ENCODE measurements at regions not wholly inside any gene's neighbourhood (a gene's known extent, or its start where the extent isn't known, plus 50 kb on each side); places are given as distances from the start of the nearest gene placed in this dataset.
A peak's percentile ranks its signal among the peaks of the same experiment; 100 is the strongest.

DNA sequence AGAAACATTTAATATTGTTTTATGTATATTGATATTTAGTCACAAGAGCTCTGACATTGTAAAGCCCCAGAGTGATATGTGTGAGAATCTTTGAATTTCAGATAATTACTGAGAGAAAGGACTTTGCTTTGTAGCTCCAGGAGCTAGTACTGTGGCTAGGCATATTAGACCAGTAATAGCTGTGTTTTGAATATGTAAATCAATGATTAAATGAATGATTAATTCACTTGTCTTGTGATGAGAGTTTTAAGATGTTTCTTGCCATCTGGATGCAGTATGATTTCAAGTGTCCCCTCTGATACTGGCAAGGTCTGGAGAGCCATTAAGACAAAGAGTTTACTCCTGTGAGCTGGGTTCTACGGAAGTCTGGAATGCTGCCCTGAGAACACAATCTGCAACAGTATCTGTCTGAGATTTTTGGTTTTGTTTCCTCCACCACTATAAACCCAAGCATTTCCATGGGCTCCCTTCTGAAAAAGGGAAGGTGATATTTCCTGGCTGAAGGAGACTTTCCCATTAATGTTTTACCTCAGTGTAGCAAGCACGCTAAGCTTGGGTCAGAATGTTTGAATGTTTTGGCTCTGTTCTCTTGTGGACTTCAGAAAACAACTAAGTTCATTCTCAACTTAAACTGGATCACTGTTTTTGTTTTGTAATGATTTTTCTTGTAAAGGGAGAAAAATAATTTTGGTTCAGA, 61.3 kb upstream of the BICC1 start:
- no peak for DNase-seq (ENCODE audit: low read depth)

DNA sequence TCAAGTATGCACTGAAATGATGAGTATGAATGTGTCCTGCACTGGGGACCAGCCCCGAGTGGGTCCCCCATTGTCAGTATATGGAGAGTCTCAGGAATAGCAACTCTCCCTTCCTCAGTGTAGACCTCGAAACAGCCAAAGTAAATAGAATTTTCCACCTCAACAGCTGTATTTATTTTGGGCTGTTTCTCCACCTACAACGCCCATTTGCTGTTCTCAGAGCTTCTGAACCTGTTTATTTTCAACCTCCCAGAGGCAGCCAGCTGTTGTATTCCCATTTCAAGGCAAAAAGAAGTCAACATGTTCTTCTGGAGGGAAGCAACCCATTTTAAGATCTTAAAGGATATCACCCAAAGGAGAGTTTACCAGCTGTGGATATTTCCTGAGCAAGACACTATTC, 59.6 kb upstream of the BICC1 start:
- CTCF ChIA-PET, result interaction anchor here (1.0 to 1.5 kb wide), 3 partner anchors 9 to 259 kb away, joined by 3 to 4 read pairs (median 3); no protein-coding TSS in a partner anchor
- TF ChIP-seq, protein P1, sequence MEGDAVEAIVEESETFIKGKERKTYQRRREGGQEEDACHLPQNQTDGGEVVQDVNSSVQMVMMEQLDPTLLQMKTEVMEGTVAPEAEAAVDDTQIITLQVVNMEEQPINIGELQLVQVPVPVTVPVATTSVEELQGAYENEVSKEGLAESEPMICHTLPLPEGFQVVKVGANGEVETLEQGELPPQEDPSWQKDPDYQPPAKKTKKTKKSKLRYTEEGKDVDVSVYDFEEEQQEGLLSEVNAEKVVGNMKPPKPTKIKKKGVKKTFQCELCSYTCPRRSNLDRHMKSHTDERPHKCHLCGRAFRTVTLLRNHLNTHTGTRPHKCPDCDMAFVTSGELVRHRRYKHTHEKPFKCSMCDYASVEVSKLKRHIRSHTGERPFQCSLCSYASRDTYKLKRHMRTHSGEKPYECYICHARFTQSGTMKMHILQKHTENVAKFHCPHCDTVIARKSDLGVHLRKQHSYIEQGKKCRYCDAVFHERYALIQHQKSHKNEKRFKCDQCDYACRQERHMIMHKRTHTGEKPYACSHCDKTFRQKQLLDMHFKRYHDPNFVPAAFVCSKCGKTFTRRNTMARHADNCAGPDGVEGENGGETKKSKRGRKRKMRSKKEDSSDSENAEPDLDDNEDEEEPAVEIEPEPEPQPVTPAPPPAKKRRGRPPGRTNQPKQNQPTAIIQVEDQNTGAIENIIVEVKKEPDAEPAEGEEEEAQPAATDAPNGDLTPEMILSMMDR (IDR thresholded peaks at IDR 0.05; ENCODE audit: insufficient read depth, low read depth, low read length), result no peak
- POLR2A ChIA-PET, result no interaction called here
- Histone ChIP-seq H3K27me3 (ENCODE audit: control insufficient read depth, insufficient read depth, low read length) (no peaks in the 10 kb centered on the region), H3K4me3 (ENCODE audit: low read depth, low read length) (no peak overlapping the region), H3K36me3 (ENCODE audit: control insufficient read depth, insufficient read depth, low read length) (no peaks in the 10 kb centered on the region)
- no peak for DNase-seq (ENCODE audit: low read depth)

More for the DNA sequence above, 61.3 kb upstream of the BICC1 start:
- Histone ChIP-seq H3K36me3 (ENCODE audit: control insufficient read depth, insufficient read depth, low read length) (no peaks in the 10 kb centered on the region), H3K27me3 (ENCODE audit: control insufficient read depth, insufficient read depth, low read length) (no peaks in the 10 kb centered on the region), H3K4me3 (ENCODE audit: low read depth, low read length) (no peak overlapping the region)
- CTCF ChIA-PET, result interaction anchor here (1.1 to 2.3 kb wide), 3 partner anchors 10 to 57 kb away, joined by 3 to 6 read pairs (median 3); no protein-coding TSS in a partner anchor
- TF ChIP-seq, protein P1 (IDR thresholded peaks at IDR 0.05; ENCODE audit: insufficient read depth, low read depth, low read length), result no peak
- POLR2A ChIA-PET, result no interaction called here

DNA sequence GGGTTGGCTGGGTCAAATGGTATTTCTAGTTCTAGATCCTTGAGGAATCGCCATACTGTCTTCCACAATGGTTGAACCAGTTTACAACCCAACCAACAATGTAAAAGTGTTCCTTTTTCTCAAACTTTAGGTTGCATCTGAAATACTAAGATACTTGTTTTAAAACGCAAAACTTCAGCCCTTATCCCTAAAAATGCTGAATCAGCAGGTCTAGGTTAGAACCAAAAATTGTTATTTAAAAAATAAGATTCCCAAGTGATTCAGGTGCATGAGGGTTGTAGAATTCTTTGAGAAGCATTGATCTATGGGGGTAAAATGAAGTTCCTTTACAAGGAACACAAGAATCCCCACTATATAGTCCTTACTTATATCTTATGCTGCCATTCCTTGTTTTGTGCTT, 56.5 kb upstream of the BICC1 start:
- Histone ChIP-seq H3K36me3 (ENCODE audit: control insufficient read depth, insufficient read depth, low read length) (no peaks in the 10 kb centered on the region), H3K27me3 (ENCODE audit: control insufficient read depth, insufficient read depth, low read length) (no peaks in the 10 kb centered on the region), H3K4me3 (ENCODE audit: low read depth, low read length) (no peak overlapping the region)
- no peak for DNase-seq (ENCODE audit: low read depth)
- TF ChIP-seq, protein P1 (IDR thresholded peaks at IDR 0.05; ENCODE audit: insufficient read depth, low read depth, low read length), result no peak
- CTCF ChIA-PET, result no interaction called here
- POLR2A ChIA-PET, result no interaction called here

DNA sequence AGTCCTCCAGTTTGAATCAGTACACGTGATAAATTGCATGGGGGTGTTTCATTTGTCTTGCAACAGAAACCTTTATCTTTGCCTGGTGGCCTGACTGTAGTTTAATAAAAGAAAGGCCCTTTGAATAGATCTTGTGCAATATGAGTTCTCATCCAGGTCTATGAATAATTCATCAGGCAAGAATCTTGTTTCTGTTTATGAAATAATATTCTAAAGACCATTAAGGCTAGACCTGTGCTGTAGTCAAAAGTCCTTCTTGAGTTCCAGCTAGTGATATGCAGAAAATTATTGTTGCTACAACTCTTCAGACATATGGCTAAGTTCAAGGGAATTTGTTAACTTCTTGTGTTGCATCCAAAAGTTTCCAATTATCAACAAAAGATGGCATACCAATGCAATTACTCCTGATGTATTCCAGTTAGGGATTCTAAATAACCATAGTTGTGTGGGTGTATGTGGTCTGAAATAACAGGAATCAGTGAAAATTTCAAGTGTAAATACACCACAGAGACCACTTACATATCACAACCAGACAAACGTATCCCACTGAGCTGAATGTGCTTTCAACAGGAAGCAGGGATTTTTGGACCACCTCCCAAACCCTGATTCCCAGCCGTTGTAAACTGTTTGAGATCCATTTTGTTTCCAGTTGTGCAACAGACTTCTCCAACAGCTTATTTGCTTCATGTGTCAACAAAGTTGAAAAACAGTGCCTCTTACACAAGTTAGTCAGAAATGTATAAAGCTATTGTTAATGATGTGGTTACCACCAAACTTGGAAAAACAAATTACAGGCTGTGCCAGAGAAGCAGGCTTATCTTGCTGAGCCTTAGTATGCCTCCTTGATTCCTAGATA, 54.7 kb upstream of the BICC1 start:
- Histone ChIP-seq H3K36me3 (ENCODE audit: control insufficient read depth, insufficient read depth, low read length) (no peaks in the 10 kb centered on the region), H3K27me3 (ENCODE audit: control insufficient read depth, insufficient read depth, low read length) (no peaks in the 10 kb centered on the region), H3K4me3 (ENCODE audit: low read depth, low read length) (no peak overlapping the region)
- POLR2A ChIA-PET, result interaction anchor here (0.6 kb wide), 1 partner anchor 46 kb away, joined by 6 read pairs; no protein-coding TSS in a partner anchor
- CTCF ChIA-PET, result interaction anchor here (0.6 to 1.4 kb wide), 4 partner anchors 56 to 501 kb away, joined by 3 read pairs; no protein-coding TSS in a partner anchor
- TF ChIP-seq, protein P1 (IDR thresholded peaks at IDR 0.05; ENCODE audit: insufficient read depth, low read depth, low read length), result no peak
- DNase-seq (ENCODE audit: low read depth), result peak; percentile 98

DNA sequence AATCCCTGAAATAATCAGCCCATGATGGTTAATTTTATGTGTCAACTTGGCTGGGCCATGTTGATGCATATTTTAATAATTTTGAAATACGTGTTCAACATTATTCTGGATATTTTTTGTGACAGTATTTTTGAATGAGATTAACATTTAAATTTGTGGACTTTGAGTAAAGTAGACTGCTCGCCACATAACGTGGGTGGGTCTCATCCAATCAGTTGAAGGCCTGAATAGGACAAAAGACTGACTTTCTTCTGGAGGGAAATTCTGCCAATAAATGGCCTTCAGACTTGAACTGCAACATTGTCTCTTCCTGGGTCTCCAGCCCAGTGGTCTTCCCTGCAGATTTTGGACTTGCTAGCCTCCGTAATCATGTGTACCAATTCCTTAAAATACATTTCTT, 53.6 kb upstream of the BICC1 start:
- Histone ChIP-seq H3K27me3 (ENCODE audit: control insufficient read depth, insufficient read depth, low read length) (no peaks in the 10 kb centered on the region), H3K4me3 (ENCODE audit: low read depth, low read length) (no peak overlapping the region), H3K36me3 (ENCODE audit: control insufficient read depth, insufficient read depth, low read length) (no peaks in the 10 kb centered on the region)
- CTCF ChIA-PET, result interaction anchor here (1.0 to 1.4 kb wide), 2 partner anchors 185 to 373 kb away, joined by 3 read pairs; no protein-coding TSS in a partner anchor
- no peak for DNase-seq (ENCODE audit: low read depth)
- TF ChIP-seq, protein P1 (IDR thresholded peaks at IDR 0.05; ENCODE audit: insufficient read depth, low read depth, low read length), result no peak
- POLR2A ChIA-PET, result no interaction called here
